RCC 7860 (cell line): ENCODE measurements at regions not wholly inside any gene's neighbourhood (a gene's known extent, or its start where the extent isn't known, plus 50 kb on each side); places are given as distances from the start of the nearest gene placed in this dataset.
"Not testable (repeated sequence)": the region's sequence is repeated elsewhere in the genome, so short reads cannot be mapped to it uniquely, and the experiment has no call there.

ENCODE experiments used
- DNase-seq: peaks from one replicate; pipeline ENCODE4 v3.0.0-alpha.2; 2015; ENCODE audit warnings: low spot score
- FAIRE-seq: peaks from 2 replicates; lab custom pipeline; 2012; peaks lifted over from hg19 to GRCh38; lab: Jason Lieb, UNC

- no peak for DNase-seq
- no peak for FAIRE-seq
Observed at GRCh38 chr21:26331205-26331980, 160.8 kb upstream of the APP start.

GRCh38 chr21:26320596-26320995 lies 150.0 kb upstream of the APP start:
- DNase-seq: no peak
- FAIRE-seq: no peak

GRCh38 chr21:26307640-26308039 lies 137.1 kb upstream of the APP start:
- FAIRE-seq: no peak
- DNase-seq: no peak

- FAIRE-seq: no peak
Observed at GRCh38 chr21:26297851-26298250, 127.3 kb upstream of the APP start.

GRCh38 chr21:26293141-26293946 lies 122.8 kb upstream of the APP start:
- DNase-seq (no peak), FAIRE-seq (no peak)

More at GRCh38 chr21:26297851-26298250, 127.3 kb upstream of the APP start:
- DNase-seq: no peak

- no peak for FAIRE-seq
- no peak for DNase-seq
Observed at GRCh38 chr21:26288026-26288425, 117.5 kb upstream of the APP start.

GRCh38 chr21:26284531-26284930 lies 114.0 kb upstream of the APP start:
- DNase-seq (no peak), FAIRE-seq (no peak)

- DNase-seq: no peak
- FAIRE-seq: no peak
Observed at GRCh38 chr21:26282058-26282457, 111.5 kb upstream of the APP start.

- no peak for DNase-seq
- no peak for FAIRE-seq
Observed at GRCh38 chr21:26281506-26281905, 110.9 kb upstream of the APP start.

GRCh38 chr21:26280775-26281174 lies 110.2 kb upstream of the APP start:
- FAIRE-seq: no peak
- DNase-seq: no peak

- no peak for DNase-seq
- no peak for FAIRE-seq
Observed at GRCh38 chr21:26280148-26280547, 109.6 kb upstream of the APP start.

- DNase-seq: no peak
- FAIRE-seq: no peak
Observed at GRCh38 chr21:26275801-26276200, 105.2 kb upstream of the APP start.

- DNase-seq: no peak
- FAIRE-seq: no peak
Observed at GRCh38 chr21:26273686-26274313, 103.2 kb upstream of the APP start.

GRCh38 chr21:26267389-26267788 lies 96.8 kb upstream of the APP start:
- DNase-seq (no peak), FAIRE-seq (no peak)

GRCh38 chr21:26246073-26246472 lies 75.5 kb upstream of the APP start:
- FAIRE-seq (no peak), DNase-seq (no peak)

- DNase-seq: no peak
- FAIRE-seq: no peak
Observed at GRCh38 chr21:26245428-26245827, 74.9 kb upstream of the APP start.

GRCh38 chr21:26238646-26239045 lies 68.1 kb upstream of the APP start:
- FAIRE-seq (no peak), DNase-seq (no peak)

- no peak for FAIRE-seq
- DNase-seq: no peak
Observed at GRCh38 chr21:26236281-26236680, 65.7 kb upstream of the APP start.

GRCh38 chr21:26233297-26233696 lies 62.7 kb upstream of the APP start:
- not testable (repeated sequence) for FAIRE-seq, DNase-seq

- not testable (repeated sequence) for FAIRE-seq, DNase-seq
Observed at GRCh38 chr21:26232491-26232890, 61.9 kb upstream of the APP start.

GRCh38 chr21:26227130-26227529 lies 56.6 kb upstream of the APP start:
- peak; percentile 34 for FAIRE-seq
- peak; percentile 31 for DNase-seq

- FAIRE-seq: no peak
- no peak for DNase-seq
Observed at GRCh38 chr21:26226724-26227123, 56.2 kb upstream of the APP start.
